Keratinocyte (primary cell): ENCODE measurements at regions not wholly inside any gene's neighbourhood (a gene's known extent, or its start where the extent isn't known, plus 50 kb on each side); places are given as distances from the start of the nearest gene placed in this dataset.

Experiments
- DNase-seq: peaks from one replicate; pipeline ENCODE4 v3.0.0-alpha.2; 2011; ENCODE audit warnings: low read depth, missing footprints, low spot score
- FAIRE-seq: peaks from 2 replicates; lab custom pipeline; 2011; peaks lifted over from hg19 to GRCh38; lab: Jason Lieb, UNC
- H2AFZ ChIP-seq: 2 replicates; pipeline ENCODE4 v1.6.0; 2012; ENCODE audit warnings: low read length, control low read depth, inconsistent platforms; ENCODE audit not compliant: control insufficient read depth
- H3K27ac ChIP-seq: 2 replicates; pipeline ENCODE4 v1.5.1; 2011; ENCODE audit warnings: low read length; ENCODE audit not compliant: control insufficient read depth, insufficient read depth
- H3K27me3 ChIP-seq: 3 replicates; pipeline ENCODE4 v1.6.0; 2011; ENCODE audit warnings: low read length; ENCODE audit not compliant: control insufficient read depth, insufficient read depth; ENCODE audit errors: extremely low read depth
- H3K36me3 ChIP-seq, 2 experiments: 2 replicates in 1 of 2; 3 replicates in 1 of 2; pipeline ENCODE4 v1.5.1; 2011; ENCODE audit warnings: low read length in 2 of 2, mild to moderate bottlenecking in 1 of 2; ENCODE audit not compliant: control insufficient read depth in 2 of 2, insufficient read depth in 2 of 2; ENCODE audit errors: extremely low read depth in 1 of 2
- H3K4me1 ChIP-seq: 3 replicates; pipeline ENCODE4 v1.5.1; 2011; ENCODE audit warnings: low read length; ENCODE audit not compliant: control insufficient read depth, insufficient read depth; ENCODE audit errors: extremely low read depth
- H3K4me2 ChIP-seq: 3 replicates; pipeline ENCODE4 v1.6.0; 2011; ENCODE audit warnings: low read depth, low read length; ENCODE audit not compliant: control insufficient read depth, insufficient read depth; ENCODE audit errors: extremely low read depth
- H3K4me3 ChIP-seq, 3 experiments: fragments of 200-600 bp in 1 of 3; sonication (generic) in 1 of 3; 2 replicates in 2 of 3; 3 replicates in 1 of 3; pipeline ENCODE4 v1.5.1; 2011 to 2016; ENCODE audit warnings: low read length in 3 of 3, mild to moderate bottlenecking in 3 of 3, control low read depth in 2 of 3, inconsistent platforms in 1 of 3, low read depth in 1 of 3, mixed read lengths in 1 of 3, mixed run types in 1 of 3, moderate library complexity in 1 of 3; ENCODE audit not compliant: control insufficient read depth in 2 of 3, insufficient read depth in 2 of 3; ENCODE audit errors: extremely low read depth in 1 of 3
- H3K79me2 ChIP-seq: 2 replicates; pipeline ENCODE4 v1.6.0; 2012; ENCODE audit warnings: low read length; ENCODE audit not compliant: control insufficient read depth, insufficient read depth
- H3K9ac ChIP-seq: 3 replicates; pipeline ENCODE4 v1.6.0; 2011; ENCODE audit warnings: low read length; ENCODE audit not compliant: control insufficient read depth, insufficient read depth; ENCODE audit errors: extremely low read depth
- H3K9me1 ChIP-seq: 3 replicates; pipeline ENCODE4 v1.6.0; 2011; ENCODE audit warnings: low read length; ENCODE audit not compliant: control insufficient read depth, insufficient read depth; ENCODE audit errors: extremely low read depth
- H3K9me3 ChIP-seq: 2 replicates; pipeline ENCODE4 v1.5.1; 2012; ENCODE audit warnings: low read depth, low read length; ENCODE audit not compliant: control insufficient read depth
- H4K20me1 ChIP-seq: 3 replicates; pipeline ENCODE4 v1.6.0; 2011; ENCODE audit warnings: low read length; ENCODE audit not compliant: control insufficient read depth, insufficient read depth; ENCODE audit errors: extremely low read depth
- EZH2 ChIP-seq: IDR thresholded peaks from one replicate; pipeline ENCODE4 v1.6.1; 2012; ENCODE audit warnings: inconsistent platforms, mild to moderate bottlenecking, low read length, moderate library complexity
- dilution Hi-C: fragments of 300-500 bp; cut with MboI; formaldehyde crosslinking; loops from one replicate; pipeline ENCODE4 v1.7.0; 2020; ENCODE audit warnings: low sequenced_read_pairs; ENCODE audit not compliant: extremely low pct_ligation_motif_present
- TF ChIP-seq, protein P1 (sequence below), 3 experiments: IDR thresholded peaks in 1 of 3; conservative IDR thresholded peaks in 1 of 3; optimal IDR thresholded peaks in 1 of 3; 2 replicates in 2 of 3; 3 replicates in 1 of 3; pipeline versions ENCODE3 to v1.5.1; 2011; ENCODE audit warnings: low read length in 3 of 3, mild to moderate bottlenecking in 3 of 3, moderate library complexity in 2 of 3, control low read depth in 1 of 3, inconsistent platforms in 1 of 3; ENCODE audit not compliant: insufficient read depth in 2 of 3; ENCODE audit errors: extremely low read depth in 1 of 3

DNA sequence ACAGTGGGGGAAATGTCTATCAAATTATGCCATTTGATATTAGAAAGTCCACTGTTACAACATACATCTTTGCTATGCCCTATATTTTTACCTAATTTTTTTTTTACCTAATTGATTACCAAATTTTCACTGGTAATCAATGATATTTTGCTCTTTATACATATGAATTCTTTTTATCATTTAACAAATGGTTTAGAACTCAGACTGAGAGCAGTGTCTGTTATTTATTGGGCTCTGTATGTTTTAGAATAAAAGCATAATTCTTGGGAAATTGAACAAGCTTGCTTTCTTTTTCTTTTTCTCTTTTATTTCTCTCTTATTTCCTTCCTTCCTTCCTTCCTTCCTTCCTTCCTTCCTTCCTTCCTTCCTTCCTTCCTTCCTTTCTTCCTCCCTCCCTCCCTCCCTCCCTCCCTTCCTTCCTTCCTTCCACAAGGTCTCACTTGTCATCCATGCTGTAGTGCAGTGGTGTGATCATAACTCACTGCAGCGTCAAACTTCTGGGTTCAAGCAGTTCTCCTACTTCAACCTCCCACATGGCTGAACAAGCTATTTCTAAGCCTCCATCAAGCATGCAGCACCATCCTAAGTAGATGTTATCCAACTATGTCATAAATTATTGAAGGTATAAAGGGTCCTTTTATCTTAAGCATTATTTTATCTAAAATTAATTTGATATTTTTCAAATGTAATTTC lies 911.7 kb upstream of the CITED2 start:
- no peak overlapping the region for H3K4me3 ChIP-seq
- H3K9ac ChIP-seq = no peak overlapping the region
- H2AFZ ChIP-seq = no peak overlapping the region
- dilution Hi-C loops = no loop called here
- H3K4me1 ChIP-seq = peaks cover under 1% of the 10 kb centered on the region
- H4K20me1 ChIP-seq = no peaks in the 10 kb centered on the region
- no peak for FAIRE-seq
- no peak for TF ChIP-seq EZH2
- TF ChIP-seq, protein P1, sequence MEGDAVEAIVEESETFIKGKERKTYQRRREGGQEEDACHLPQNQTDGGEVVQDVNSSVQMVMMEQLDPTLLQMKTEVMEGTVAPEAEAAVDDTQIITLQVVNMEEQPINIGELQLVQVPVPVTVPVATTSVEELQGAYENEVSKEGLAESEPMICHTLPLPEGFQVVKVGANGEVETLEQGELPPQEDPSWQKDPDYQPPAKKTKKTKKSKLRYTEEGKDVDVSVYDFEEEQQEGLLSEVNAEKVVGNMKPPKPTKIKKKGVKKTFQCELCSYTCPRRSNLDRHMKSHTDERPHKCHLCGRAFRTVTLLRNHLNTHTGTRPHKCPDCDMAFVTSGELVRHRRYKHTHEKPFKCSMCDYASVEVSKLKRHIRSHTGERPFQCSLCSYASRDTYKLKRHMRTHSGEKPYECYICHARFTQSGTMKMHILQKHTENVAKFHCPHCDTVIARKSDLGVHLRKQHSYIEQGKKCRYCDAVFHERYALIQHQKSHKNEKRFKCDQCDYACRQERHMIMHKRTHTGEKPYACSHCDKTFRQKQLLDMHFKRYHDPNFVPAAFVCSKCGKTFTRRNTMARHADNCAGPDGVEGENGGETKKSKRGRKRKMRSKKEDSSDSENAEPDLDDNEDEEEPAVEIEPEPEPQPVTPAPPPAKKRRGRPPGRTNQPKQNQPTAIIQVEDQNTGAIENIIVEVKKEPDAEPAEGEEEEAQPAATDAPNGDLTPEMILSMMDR (optimal IDR thresholded peaks at IDR 0.05 in 1 of 3, IDR thresholded peaks at IDR 0.05 in 1 of 3, conservative IDR thresholded peaks at IDR 0.05 in 1 of 3; ENCODE audit: extremely low read depth in 1 of 3, insufficient read depth in 2 of 3, low read length in 3 of 3) = no peak
- H3K4me2 ChIP-seq = no peak overlapping the region
- H3K9me3 ChIP-seq = no peaks in the 10 kb centered on the region
- no peaks in the 10 kb centered on the region for H3K9me1 ChIP-seq
- no peaks in the 10 kb centered on the region for H3K27me3 ChIP-seq
- no peak for DNase-seq
- H3K79me2 ChIP-seq = no peaks in the 10 kb centered on the region
- no peak overlapping the region for H3K27ac ChIP-seq
- H3K36me3 ChIP-seq = no peaks in the 10 kb centered on the region

DNA sequence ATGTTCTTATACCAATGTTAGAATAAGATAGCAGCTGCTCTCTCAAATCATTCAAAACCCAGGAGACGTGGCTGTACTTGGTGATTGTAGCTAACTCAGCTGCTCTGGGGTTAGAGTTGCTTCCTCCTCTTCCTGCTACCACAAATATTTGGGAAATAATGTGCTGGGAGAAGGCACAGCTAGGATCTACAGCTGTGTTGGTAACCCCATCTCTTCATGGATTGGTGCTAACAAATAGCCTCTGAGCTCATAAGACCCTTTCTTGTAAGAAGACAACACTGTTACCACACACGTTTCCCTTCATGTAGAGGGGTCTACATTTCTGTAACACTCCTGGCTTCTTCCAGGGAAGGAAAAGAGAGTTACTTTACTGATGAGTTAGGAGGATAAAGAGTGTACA lies 911.0 kb upstream of the CITED2 start:
- Histone ChIP-seq H3K79me2 (no peaks in the 10 kb centered on the region), H3K27me3 (no peaks in the 10 kb centered on the region), H3K36me3 (no peaks in the 10 kb centered on the region), H3K9ac (no peak overlapping the region), H4K20me1 (no peaks in the 10 kb centered on the region), H3K9me3 (no peaks in the 10 kb centered on the region), H3K4me3 (no peak overlapping the region), H3K9me1 (no peaks in the 10 kb centered on the region), H3K4me2 (no peak overlapping the region), H2AFZ (no peak overlapping the region), H3K4me1 (peaks cover 4% of the 10 kb centered on the region), H3K27ac (no peak overlapping the region)
- TF ChIP-seq, protein P1 (optimal IDR thresholded peaks at IDR 0.05 in 1 of 3, IDR thresholded peaks at IDR 0.05 in 1 of 3, conservative IDR thresholded peaks at IDR 0.05 in 1 of 3; ENCODE audit: extremely low read depth in 1 of 3, insufficient read depth in 2 of 3, low read length in 3 of 3) = no peak
- no peak for TF ChIP-seq EZH2
- dilution Hi-C loops = no loop called here
- DNase-seq (no peak), FAIRE-seq (peak; percentile 17)
